Inferior parietal cortex (tissue), 1 donor: ENCODE measurements at regions not wholly inside any gene's neighbourhood (a gene's known extent, or its start where the extent isn't known, plus 50 kb on each side); places are given as distances from the start of the nearest gene placed in this dataset.

Source experiments
- DNase-seq: peaks from one replicate; pipeline ENCODE4 v3.0.0-alpha.2; 2016; ENCODE audit errors: extremely low spot score

DNA sequence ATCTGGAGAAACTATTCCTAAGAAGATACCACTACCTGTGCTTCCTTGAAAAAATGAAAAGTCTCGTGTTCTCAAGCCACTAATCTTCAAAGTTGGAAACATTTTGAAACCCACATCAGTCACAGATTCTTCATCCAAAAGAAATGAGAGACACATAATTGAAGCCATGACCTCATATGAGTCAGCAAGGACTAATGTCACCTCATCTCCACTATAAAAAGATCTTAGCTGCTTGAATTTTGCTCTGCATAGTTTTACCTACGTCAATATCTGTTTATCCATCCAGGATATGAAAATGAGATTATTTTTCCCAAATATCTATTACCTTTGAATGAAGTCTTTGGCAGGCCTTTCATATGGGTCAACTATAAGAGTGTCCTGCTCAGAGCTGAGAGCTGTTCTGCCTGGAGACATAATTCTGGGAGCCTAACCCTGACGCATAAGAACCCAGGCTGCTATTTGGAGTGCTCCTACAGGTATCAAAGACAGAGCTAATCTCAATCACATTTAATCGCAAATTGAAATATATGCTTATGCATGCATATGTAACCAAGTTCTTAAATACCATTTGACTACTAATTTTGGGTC lies 312.5 kb upstream of the PKN2 start:
- DNase-seq = no peak

DNA sequence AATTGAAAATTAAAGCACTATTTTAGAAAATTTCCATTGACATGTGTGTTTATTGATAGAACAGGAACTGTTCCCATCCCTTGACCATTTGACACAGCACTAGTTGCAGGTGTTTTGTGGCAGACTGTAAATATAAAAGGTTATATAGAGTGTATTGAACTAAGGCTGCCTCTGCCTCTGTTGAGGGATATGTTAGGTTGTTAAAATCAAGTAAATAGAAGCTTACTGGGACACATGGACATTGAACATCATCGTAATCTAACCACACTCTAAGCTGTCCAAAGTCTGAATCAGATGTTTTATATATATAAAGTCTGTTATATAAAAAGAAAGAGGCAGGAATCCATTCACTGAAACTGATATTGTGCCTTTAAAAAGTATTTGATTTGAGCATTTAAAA lies 308.1 kb upstream of the PKN2 start:
- DNase-seq = no peak

DNA sequence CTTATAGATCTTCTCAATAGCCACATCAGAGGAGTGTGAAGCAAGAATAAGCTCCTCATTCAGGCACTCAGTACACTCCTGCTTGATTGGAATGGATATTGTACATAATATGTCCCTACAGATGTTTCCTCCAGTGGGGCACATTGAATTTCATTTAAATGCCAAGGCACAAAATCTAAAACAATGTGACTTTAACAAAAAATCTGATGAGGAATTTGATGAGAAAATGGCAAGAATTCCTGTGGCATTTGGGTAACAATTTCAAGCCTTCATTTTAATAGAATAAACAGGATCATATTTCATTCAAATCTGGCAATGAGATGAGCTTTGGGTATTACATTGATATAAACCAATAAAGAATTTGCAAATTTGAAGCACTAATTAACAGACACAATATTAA lies 307.7 kb upstream of the PKN2 start:
- DNase-seq = no peak

DNA sequence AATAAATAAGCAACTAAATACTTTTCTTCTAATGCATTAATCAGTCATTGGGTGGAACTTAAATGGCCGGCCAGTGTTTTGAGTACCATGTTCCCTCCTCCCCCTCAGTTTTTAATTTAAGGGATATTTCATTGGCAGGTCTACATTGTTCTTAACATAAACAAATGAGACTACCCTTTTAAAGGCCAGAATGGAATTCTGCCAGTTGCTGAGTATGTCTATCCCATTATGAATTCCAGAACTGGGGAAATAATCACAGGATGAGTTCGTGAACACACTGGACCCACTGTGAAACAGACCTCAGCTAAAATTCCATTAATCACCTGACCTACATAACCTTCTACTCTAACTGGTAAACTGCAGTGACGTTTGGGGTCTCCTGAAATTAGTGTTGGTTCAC lies 305.5 kb upstream of the PKN2 start:
- no peak for DNase-seq

DNA sequence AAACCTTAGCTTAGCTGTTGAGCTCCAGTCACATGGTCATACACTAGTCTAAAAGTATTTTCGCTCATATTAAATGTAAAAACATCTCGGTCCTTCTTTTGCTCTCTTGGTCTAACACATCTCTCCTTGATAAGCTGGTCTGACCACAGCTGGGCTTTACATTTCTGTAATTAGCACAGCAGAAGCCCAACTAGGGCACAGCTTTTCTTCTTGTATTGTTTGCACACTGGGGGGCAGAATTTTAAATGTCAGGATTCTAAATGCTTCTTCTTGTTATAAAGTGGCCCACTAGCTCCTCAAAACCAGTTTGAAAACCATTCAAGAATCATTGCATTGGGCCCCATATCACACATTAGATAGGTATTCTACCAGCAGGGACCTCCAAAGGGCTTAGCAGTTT lies 289.1 kb upstream of the PKN2 start:
- DNase-seq = no peak

DNA sequence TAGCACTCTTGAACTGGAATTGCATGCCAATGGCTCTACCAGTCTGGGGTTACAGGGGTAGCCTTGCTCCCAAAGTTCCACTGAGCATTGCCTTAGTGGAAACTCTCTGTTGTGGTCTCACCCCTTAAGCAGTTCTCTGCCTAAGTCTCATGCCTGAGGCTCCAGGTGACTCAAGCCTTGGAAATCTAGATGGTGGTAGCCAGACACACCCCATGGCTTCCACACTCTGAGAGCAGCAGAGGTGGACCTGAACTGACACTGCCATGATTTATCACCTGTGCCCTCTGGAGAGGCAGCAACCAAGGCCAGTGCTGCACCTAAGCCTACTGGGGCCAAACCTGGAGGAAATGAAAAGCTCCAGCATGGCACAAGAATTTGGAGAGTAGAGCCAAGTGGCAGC lies 285.7 kb upstream of the PKN2 start:
- DNase-seq = no peak

DNA sequence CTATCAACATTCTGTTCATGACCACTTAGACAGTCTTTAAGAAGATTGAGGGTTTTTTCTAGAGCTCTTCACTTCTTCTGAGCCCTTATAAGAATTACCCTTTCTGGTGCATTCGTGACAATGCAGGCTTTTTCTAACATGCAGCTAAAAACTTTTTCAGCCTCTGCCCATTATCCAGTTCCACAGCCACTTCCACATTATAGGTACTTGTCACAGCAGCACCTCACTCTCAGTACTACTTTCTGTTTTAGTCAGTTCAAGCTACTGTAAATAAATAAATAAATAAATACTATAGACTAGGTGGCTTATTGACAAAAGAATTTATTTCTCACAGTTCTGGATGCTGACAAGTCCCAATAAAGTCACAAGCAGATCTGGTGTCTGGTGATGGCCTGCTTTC lies 284.4 kb upstream of the PKN2 start:
- DNase-seq = no peak

DNA sequence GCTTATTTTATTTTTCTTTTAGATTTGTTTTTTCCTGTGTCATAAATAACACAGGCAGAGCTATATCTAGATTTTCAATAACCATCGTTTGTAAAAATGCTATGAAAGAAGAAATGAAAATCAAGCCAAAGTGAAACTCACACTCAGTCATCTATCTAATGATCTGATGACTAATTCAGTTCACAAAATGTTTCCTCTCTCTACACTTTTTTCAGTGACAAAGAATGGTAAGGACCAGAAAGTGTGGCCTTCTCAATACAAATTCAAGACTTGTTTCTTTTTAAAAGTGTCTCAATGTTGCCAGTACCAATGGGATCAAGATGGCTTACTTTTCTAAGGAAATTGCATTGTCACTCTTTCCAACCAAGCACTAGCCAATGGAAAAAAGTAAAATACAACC lies 282.8 kb upstream of the PKN2 start:
- no peak for DNase-seq

DNA sequence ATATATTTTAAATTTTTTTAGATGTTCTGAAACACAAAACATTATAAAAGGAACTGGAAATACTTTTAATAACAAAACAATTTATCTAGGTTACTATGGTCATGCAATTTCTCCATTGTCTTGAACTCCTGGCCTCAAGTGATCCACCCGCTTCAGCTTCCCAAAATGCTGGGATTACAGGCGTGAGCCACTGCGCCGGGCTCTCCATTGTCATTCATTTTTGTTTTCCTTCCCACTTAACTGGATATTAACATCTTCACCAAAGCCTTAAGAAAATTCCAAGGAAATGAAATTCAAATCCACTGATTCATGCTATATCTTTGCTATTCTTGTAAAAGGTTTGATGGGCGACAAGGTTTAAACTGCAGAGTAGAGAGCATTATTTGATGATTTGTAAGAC lies 279.5 kb upstream of the PKN2 start:
- DNase-seq = no peak

DNA sequence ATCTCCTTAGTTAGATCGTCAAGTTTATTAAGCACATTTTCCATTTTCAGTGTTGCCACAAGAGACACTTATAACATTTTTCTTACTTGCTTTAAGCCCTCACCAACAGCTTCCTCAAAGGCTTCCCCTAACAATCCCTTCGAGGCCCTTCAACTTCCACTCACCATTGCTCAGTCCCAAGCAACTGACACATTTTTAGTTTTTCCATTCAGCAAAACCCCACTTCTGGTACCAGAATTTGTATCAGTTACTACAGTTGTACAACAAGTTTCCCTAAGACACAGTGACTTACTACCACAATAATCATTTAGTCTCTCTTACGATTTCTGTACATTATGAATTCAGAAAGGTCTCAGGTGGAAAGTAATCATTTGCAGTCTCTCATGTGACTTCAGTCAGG lies 276.8 kb upstream of the PKN2 start:
- no peak for DNase-seq

DNA sequence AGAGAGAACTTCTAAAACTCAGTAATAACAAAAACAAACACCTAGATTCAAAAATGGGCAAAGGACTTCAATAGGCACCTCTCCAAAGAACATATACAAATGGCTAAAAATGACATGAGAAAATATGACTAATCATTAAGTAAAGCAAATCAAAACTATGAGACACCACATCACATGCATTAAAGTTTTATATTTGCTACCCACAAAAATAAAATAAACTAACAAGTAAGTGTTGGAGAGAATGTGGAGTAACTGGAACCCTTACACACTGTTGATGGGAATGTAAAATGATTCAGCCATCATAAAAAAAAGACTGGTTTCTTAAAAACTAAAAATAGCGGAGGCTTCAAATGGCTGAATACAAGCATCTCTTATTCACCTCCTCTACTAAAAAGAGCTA lies 262.1 kb upstream of the PKN2 start:
- DNase-seq = no peak

DNA sequence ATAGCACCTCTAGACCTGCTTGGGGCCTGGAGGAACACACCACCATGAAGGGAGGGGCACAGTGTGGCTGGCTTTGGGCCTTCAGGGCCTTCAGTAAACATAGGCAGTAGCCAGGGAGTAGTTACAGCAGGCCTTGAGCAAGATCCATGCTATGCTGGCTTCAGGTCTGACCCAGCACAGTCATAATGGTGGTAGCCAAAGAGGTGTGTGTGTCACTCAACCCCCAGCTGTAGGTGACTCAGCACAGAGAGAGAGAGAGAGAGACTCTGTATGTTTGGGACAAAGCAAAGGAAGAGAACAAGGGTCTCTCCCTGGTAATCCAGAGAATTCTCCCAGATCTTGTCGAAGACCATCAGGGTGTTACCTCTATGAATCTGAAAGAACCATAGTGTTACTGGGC lies 250.5 kb upstream of the PKN2 start:
- no peak for DNase-seq

DNA sequence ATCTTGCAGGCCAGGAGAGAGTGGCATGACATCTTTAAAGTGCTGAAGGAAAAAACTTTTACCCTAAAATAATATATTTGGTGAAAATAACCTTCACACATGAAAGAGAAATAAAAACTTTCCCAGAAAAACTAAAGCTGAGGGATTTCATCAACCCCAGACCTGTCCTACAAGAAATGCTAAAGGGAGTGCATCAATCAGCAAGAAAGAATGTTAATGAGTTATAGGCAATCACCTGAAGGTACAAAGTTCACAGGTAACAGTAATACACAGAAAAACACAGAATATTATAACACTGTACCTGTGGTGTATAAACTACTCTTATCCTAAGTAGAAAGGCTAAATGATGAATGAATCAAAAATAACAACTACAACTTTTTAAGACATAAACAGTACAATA lies 249.2 kb upstream of the PKN2 start:
- no peak for DNase-seq

DNA sequence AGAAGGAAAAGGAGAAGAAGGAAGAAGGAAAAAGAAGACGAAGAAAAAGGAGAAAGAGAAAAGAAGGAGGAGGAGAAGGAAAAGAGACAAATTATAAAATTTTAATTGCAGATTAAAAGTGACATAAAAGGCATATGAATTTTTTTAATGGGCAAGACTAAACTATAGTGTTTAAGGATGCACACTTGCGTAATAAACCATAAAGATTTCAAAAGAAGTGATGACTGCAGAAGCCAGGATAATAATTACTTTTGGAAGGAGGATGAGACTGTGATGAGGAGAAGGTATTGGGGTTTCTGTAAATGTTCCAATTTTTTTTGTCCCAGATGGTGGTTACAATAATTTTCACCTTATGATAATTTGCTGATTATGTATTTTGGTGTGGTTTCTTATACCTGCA lies 243.1 kb upstream of the PKN2 start:
- no peak for DNase-seq

DNA sequence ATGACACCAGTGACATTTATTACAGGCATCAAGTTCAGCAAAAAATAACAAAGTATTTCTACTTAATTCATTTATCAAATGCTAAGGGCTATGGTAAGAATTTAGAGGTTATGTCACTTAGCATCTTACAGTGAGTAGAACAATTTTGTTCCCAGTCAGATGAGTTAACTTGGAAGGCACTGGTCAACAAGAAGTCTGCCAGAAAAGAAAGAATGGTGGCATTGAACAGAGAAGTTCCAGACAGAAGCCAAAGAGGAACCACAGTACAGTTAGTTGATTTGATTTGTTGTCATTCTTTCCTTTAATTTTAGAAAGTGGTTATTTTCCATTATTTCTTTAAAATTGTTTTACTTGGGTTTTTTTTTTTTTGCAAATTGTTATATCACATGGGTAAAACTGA lies 232.2 kb upstream of the PKN2 start:
- DNase-seq = no peak

DNA sequence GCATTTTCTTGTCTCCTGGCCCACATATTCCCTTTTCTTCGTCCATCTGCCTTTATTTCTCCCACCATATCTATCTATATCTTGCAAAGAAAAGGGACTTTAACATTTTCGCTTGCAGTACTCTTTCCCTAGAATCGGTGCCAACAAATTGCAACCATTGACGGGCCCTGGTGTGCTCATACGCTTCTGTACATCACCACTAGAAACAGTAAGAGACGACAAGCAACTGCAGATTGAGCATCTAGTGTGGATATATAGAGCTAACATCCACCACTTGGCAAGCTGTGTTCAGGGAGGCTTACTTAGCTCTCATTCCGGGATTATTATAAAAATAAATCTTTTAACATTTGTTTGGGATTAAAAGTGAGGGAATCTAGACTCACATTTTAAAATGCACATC lies 230.8 kb upstream of the PKN2 start:
- DNase-seq = no peak

DNA sequence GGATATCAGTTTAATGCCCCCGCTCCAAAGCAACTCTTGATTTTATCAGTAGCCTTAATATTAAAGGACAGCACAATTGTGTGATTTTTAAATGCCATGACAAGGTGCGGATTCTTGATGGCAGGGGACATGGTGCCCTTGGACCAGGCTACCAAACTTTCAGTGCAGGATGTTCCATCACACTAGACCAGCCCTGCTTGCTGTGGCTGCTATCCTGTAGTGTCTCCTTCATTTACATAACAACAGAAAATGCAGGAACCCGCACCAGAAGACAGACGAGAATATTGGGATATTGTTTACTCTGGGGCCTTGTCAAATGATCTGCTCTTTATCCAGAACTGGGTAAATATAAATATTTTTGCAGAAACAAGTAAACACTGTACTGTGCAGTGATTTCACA lies 229.3 kb upstream of the PKN2 start:
- DNase-seq = no peak

DNA sequence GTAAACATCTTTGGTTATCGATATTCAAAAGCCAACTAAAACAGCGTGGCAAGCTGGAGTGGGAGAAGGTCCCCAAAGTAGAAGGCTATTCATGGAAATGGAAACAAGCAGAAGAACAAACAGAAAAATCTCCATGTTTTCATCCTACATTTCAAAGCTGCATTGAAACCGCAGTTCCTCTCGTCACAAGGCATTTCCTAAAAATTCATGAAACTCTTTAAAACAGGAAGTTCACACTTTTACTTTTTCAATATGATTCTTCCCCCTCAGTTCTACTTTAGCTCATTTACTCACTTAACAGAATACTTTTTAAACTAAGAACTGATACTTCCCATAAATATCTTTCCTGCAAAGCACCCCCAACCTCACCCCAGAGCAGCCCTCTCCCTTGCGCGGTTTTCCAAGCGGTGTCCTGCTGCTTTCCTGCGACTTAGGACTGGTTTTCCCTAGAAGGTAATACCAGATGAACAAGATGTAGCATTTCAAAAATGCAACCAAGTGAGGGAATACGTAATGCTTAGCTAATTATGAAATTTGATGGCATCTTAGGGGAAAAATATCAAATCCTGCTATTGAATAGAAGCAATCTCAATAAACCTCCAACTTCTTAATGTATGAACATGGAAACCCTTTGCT lies 228.3 kb upstream of the PKN2 start:
- DNase-seq = no peak

DNA sequence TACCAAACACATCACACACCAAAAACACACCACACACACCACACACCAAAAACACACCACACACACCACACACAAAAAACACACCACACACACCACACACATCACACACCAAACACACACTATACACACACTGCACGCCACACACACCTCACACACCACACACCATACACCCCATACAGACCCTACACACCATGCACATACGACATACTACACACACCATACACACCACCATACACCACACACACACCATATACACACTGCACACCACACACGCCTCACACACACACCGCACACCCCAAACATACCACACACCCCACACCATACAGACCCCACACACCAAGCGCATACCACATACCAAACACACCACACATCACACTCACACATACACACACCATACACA lies 226.9 kb upstream of the PKN2 start:
- no peak for DNase-seq

DNA sequence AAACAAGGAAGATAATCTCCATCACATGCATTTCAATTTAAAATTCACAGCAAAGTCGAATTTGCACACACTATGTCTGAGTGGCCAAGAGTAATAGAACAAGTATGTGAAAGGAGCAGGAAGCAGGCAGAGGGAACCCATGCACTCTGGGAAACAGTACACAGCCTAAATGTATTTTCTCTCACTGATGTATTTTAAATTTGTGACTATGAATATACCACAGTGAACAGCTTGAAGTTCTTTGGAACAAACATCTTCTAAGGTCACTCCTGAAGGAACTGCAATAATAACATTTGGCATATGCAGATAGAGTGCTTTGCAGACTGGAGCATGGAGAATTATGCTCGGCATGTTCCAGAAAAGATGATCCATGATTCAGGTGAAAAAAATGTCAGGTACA lies 223.1 kb upstream of the PKN2 start:
- no peak for DNase-seq

DNA sequence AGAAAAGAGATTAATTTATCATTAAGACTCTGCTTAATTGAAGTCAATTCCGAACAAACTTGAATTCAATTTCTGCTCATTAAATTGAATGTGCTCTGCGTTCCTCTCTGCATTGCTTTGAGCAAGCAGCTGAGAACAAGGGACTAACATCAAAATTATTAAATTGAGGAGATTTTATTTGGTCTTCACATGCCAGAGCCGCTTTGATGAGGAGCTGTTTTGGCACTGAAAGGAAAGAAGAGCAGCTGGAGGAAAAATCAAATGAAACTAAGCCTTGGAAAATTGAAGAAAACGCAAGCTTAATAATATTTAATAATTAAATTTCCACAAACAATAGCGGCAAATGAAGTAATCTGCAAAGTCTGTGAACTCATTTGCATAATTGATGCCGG lies 222.0 kb upstream of the PKN2 start:
- DNase-seq = no peak

DNA sequence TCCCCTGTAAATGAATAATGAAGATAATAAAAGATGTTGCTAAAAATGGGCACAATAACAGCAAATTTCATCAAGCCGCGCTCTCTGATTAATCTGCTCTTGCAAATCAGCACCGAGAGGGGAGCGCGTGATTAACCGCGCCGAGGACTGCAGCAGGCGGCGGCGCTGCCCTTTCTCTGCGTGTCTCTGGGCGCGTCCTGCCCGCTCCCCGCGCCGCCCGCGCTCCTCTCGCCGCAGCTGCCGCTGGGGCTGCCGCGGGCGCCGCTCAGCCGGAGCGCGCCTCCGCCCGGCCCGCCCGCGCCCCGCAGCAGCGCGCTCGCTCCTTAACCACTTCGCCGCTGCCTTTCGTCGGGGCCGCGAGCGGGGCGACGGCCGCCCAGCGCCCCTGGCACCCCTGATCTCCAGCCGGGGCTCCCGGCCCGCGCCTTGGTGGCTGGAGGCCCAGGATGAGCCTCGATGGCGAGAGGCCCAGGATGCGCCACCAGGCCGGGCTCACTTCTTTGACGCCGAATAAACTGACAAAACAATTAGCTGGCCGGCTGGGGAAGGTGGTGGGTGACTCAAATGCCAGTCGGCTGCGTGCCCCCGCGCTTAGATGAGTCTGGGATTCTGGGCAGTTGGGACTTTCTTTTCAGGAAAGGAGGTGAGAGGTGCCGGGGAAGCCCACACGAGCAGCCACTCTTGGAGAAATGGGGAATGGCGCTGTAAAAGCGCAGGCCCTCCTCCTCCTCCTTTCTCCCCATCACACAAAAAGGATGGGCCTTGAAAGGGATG lies 221.4 kb upstream of the PKN2 start:
- DNase-seq = peak; percentile 72

DNA sequence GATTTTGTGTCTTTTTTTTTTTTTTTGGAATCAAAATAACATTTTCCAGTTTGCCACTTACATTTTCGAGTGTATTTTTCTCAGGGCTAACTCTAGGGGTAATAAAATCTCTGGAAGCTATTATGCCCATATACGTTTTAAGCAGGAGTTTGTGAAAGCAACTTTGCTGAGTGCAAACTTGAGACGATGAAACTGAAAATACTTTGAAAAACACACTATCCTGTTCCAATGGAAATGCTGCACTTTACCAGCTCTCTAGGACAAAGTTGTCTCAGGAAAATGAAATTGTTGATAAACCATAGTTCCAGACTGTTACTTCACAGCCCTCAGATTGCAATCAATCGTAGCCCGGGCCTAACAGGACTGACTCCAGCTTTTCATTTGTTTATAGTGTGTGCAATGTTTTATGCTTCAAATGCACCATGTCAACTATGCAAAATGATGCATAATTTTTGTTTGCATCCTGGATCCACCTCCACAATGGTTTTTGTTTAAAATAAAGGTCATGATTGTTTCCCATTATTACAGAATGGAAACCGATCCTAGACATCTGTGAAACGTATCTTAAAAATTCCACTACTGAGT lies 220.6 kb upstream of the PKN2 start:
- DNase-seq = peak; percentile 54
